ENCODE measurements at regions not wholly inside any gene's neighbourhood (a gene's known extent, or its start where the extent isn't known, plus 50 kb on each side); places are given as distances from the start of the nearest gene placed in this dataset.

GRCh38 chr10:90403211-90404000, 454.4 kb downstream of the HTR7 start:
- TF ChIP-seq CTCF (optimal IDR thresholded peaks at IDR 0.05 in 1 of 3, IDR thresholded peaks at IDR 0.05 in 1 of 3, conservative IDR thresholded peaks at IDR 0.05 in 1 of 3; ENCODE audit: extremely low read depth in 1 of 3, insufficient read depth in 2 of 3, low read length in 3 of 3) (no peak), EZH2 (IDR thresholded peaks at IDR 0.05; ENCODE audit: low read length) (no peak)
- dilution Hi-C loops (cut with MboI; ENCODE audit: extremely low pct_ligation_motif_present, low sequenced_read_pairs) = no loop called here

DNA sequence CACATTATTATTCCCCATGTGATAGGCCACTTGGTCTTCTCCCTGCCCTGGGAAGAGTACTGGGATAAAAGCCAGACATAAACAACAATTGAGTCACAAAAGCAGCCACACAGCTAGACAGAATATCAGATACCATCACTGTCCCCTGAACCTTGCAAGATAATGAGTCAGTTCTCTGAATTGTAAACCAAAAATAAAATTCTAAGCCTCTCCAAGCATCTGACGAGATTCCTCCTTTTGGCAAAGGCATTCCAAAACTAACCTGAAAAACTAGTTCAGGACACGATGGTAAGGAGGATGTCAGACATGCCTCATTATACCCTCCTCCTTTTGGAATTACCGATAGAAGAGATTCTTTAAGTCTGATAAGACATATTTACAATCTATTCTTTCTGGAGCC, 450.7 kb downstream of the HTR7 start:
- Histone ChIP-seq H3K4me2 (ENCODE audit: control insufficient read depth, extremely low read depth, insufficient read depth, low read depth, low read length) (peak overlapping the region; percentile 54), H3K27ac (ENCODE audit: control insufficient read depth, insufficient read depth, low read length) (no peak overlapping the region)
- FAIRE-seq = peak; percentile 81

More at GRCh38 chr10:90403211-90404000, 454.4 kb downstream of the HTR7 start:
- H3K27ac ChIP-seq (ENCODE audit: control insufficient read depth, insufficient read depth, low read length) = no peak overlapping the region
- no peak overlapping the region for H3K4me3 ChIP-seq (ENCODE audit: control insufficient read depth in 2 of 3, extremely low read depth in 1 of 3, insufficient read depth in 2 of 3, low read depth in 1 of 3, low read length in 3 of 3)
- H3K4me1 ChIP-seq (ENCODE audit: control insufficient read depth, extremely low read depth, insufficient read depth, low read length) = peaks cover 15% of the 10 kb centered on the region
- H3K36me3 ChIP-seq (ENCODE audit: control insufficient read depth in 2 of 2, extremely low read depth in 1 of 2, insufficient read depth in 2 of 2, low read length in 2 of 2) = no peaks in the 10 kb centered on the region
- no peak overlapping the region for H3K9ac ChIP-seq (ENCODE audit: control insufficient read depth, extremely low read depth, insufficient read depth, low read length)
- no peak overlapping the region for H2AFZ ChIP-seq (ENCODE audit: control insufficient read depth, low read length)
- no peaks in the 10 kb centered on the region for H3K9me1 ChIP-seq (ENCODE audit: control insufficient read depth, extremely low read depth, insufficient read depth, low read length)
- H3K4me2 ChIP-seq (ENCODE audit: control insufficient read depth, extremely low read depth, insufficient read depth, low read depth, low read length) = no peak overlapping the region
- DNase-seq (ENCODE audit: low read depth, low spot score) = no peak
- H3K9me3 ChIP-seq (ENCODE audit: control insufficient read depth, low read depth, low read length) = no peaks in the 10 kb centered on the region
- FAIRE-seq = no peak
- no peaks in the 10 kb centered on the region for H3K79me2 ChIP-seq (ENCODE audit: control insufficient read depth, insufficient read depth, low read length)
- no peaks in the 10 kb centered on the region for H4K20me1 ChIP-seq (ENCODE audit: control insufficient read depth, extremely low read depth, insufficient read depth, low read length)
- no peaks in the 10 kb centered on the region for H3K27me3 ChIP-seq (ENCODE audit: control insufficient read depth, extremely low read depth, insufficient read depth, low read length)

More for the DNA sequence above, 450.7 kb downstream of the HTR7 start:
- no peaks in the 10 kb centered on the region for H3K27me3 ChIP-seq (ENCODE audit: control insufficient read depth, extremely low read depth, insufficient read depth, low read length)
- no peaks in the 10 kb centered on the region for H3K9me3 ChIP-seq (ENCODE audit: control insufficient read depth, low read depth, low read length)
- no peaks in the 10 kb centered on the region for H3K9me1 ChIP-seq (ENCODE audit: control insufficient read depth, extremely low read depth, insufficient read depth, low read length)
- peaks cover 12% of the 10 kb centered on the region for H3K4me1 ChIP-seq (ENCODE audit: control insufficient read depth, extremely low read depth, insufficient read depth, low read length)
- H3K36me3 ChIP-seq (ENCODE audit: control insufficient read depth in 2 of 2, extremely low read depth in 1 of 2, insufficient read depth in 2 of 2, low read length in 2 of 2) = no peaks in the 10 kb centered on the region
- no peak overlapping the region for H3K9ac ChIP-seq (ENCODE audit: control insufficient read depth, extremely low read depth, insufficient read depth, low read length)
- no peak overlapping the region for H3K4me3 ChIP-seq (ENCODE audit: control insufficient read depth in 2 of 3, extremely low read depth in 1 of 3, insufficient read depth in 2 of 3, low read depth in 1 of 3, low read length in 3 of 3)
- no peaks in the 10 kb centered on the region for H3K79me2 ChIP-seq (ENCODE audit: control insufficient read depth, insufficient read depth, low read length)
- no peaks in the 10 kb centered on the region for H4K20me1 ChIP-seq (ENCODE audit: control insufficient read depth, extremely low read depth, insufficient read depth, low read length)
- no peak for TF ChIP-seq CTCF (optimal IDR thresholded peaks at IDR 0.05 in 1 of 3, IDR thresholded peaks at IDR 0.05 in 1 of 3, conservative IDR thresholded peaks at IDR 0.05 in 1 of 3; ENCODE audit: extremely low read depth in 1 of 3, insufficient read depth in 2 of 3, low read length in 3 of 3)
- TF ChIP-seq EZH2 (IDR thresholded peaks at IDR 0.05; ENCODE audit: low read length) = no peak
- dilution Hi-C loops (cut with MboI; ENCODE audit: extremely low pct_ligation_motif_present, low sequenced_read_pairs) = no loop called here
- H2AFZ ChIP-seq (ENCODE audit: control insufficient read depth, low read length) = no peak overlapping the region
- DNase-seq (ENCODE audit: low read depth, low spot score) = peak; percentile 19
